K562 (cell line): ENCODE measurements at regions not wholly inside any gene's neighbourhood (a gene's known extent, or its start where the extent isn't known, plus 50 kb on each side); places are given as distances from the start of the nearest gene placed in this dataset.

Experiments used
- ATAC-seq: fragments of 200-7000 bp; cut with Tn5 transposase; 3 replicates; pipeline ENCODE4 v1.9.1; 2020; ENCODE audit warnings: moderate library complexity
- BruUV-seq: library from RNA; stranded (reverse); fragments of 400-500 nt; replicated peaks from 2 replicates; lab custom pipeline; 2021; lab: Mats Ljungman, UMichigan
- CTCF ChIA-PET: fragments of 300-600 bp; formaldehyde crosslinking; extraction: SDS; loops from one replicate; lab custom pipeline; 2021; ENCODE audit warnings: low intra/inter-chr PET ratio; lab: Yijun Ruan, JAX
- POLR2A ChIA-PET: fragments of 300-600, 350-650 bp; sonication (Branson Sonifier 250); formaldehyde crosslinking; extraction: SDS; loops from one replicate; lab custom pipeline; 2021; ENCODE audit warnings: antibody characterized with exemption, inconsistent platforms; lab: Yijun Ruan, JAX
- DNase-seq, 4 experiments: peaks; one replicate each; pipeline versions ENCODE4 v3.0.0 to v3.0.0-alpha.2; 2011 to 2018; ENCODE audit warnings: low spot score in 3 of 4, mixed read lengths in 3 of 4; ENCODE audit errors: extremely low read depth in 1 of 4
- FAIRE-seq: peaks from 2 replicates; lab custom pipeline; 2011; peaks lifted over from hg19 to GRCh38; lab: Jason Lieb, UNC
- H2AFZ ChIP-seq: 2 replicates; pipeline ENCODE4 v1.6.0; 2011; ENCODE audit warnings: low read depth, low read length, control low read depth, inconsistent platforms
- H3K27ac ChIP-seq: fragments of 200-600 bp; 3 replicates; pipeline ENCODE4 v1.8.0; 2011; ENCODE audit warnings: low read depth, mild to moderate bottlenecking, control low read depth, inconsistent platforms, low read length, moderate library complexity, mixed read lengths; ENCODE audit errors: extremely low read depth
- H3K27me3 ChIP-seq, 2 experiments: fragments of 300-600 bp in 1 of 2; 2 replicates in 1 of 2; 3 replicates in 1 of 2; pipeline versions ENCODE4 v1.6.0 to v1.8.0; 2011; ENCODE audit warnings: inconsistent platforms in 2 of 2, low read length in 2 of 2, mild to moderate bottlenecking in 1 of 2, mixed read lengths in 1 of 2, moderate library complexity in 1 of 2; ENCODE audit not compliant: control insufficient read depth in 2 of 2, insufficient read depth in 2 of 2
- H3K36me3 ChIP-seq: fragments of 300-600 bp; 3 replicates; pipeline ENCODE4 v1.8.0; 2011; ENCODE audit warnings: mild to moderate bottlenecking, low read length, inconsistent platforms; ENCODE audit not compliant: control insufficient read depth, insufficient read depth
- H3K4me1 ChIP-seq, 2 experiments: fragments of 200-600 bp in 1 of 2; replicated peaks in 1 of 2; 2 replicates in 1 of 2; 3 replicates in 1 of 2; pipeline versions ENCODE4 v1.5.1 to v1.8.0; 2011; ENCODE audit warnings: inconsistent platforms in 2 of 2, low read length in 2 of 2, mild to moderate bottlenecking in 1 of 2, mixed read lengths in 1 of 2, moderate library complexity in 1 of 2; ENCODE audit not compliant: control insufficient read depth in 2 of 2, insufficient read depth in 2 of 2
- H3K4me2 ChIP-seq: 2 replicates; pipeline ENCODE4 v1.6.1; 2011; ENCODE audit warnings: low read length, control low read depth, inconsistent platforms, mixed read lengths; ENCODE audit not compliant: insufficient read depth
- H3K4me3 ChIP-seq: fragments of 200-600 bp; sonication (generic), shearing (Covaris generic); 2 replicates; pipeline ENCODE4 v1.5.1; 2016; ENCODE audit warnings: control low read depth, inconsistent platforms
- H3K79me2 ChIP-seq: fragments of 200-600 bp; 3 replicates; pipeline ENCODE4 v1.8.0; 2011; ENCODE audit warnings: low read length, inconsistent platforms; ENCODE audit not compliant: control insufficient read depth, insufficient read depth
- H3K9ac ChIP-seq, 2 experiments: 2 replicates each; pipeline versions ENCODE4 v1.6.0 to v1.6.1; 2011; ENCODE audit warnings: low read depth in 2 of 2, low read length in 2 of 2, control low read depth in 1 of 2, inconsistent platforms in 1 of 2, mild to moderate bottlenecking in 1 of 2, mixed read lengths in 1 of 2; ENCODE audit not compliant: insufficient read depth in 1 of 2
- H3K9me1 ChIP-seq: one replicate; pipeline ENCODE4 v1.6.0; 2011; ENCODE audit warnings: inconsistent platforms, mild to moderate bottlenecking, low read length, moderate library complexity; ENCODE audit not compliant: control insufficient read depth, insufficient read depth
- H3K9me3 ChIP-seq: replicated peaks from 2 replicates; pipeline ENCODE4 v1.5.1; 2011; ENCODE audit warnings: low read depth, low read length, inconsistent platforms; ENCODE audit not compliant: control insufficient read depth, insufficient read depth
- H4K20me1 ChIP-seq: replicated peaks from 2 replicates; pipeline ENCODE4 v1.6.1; 2011; ENCODE audit warnings: low read length, inconsistent platforms, mixed read lengths; ENCODE audit not compliant: control insufficient read depth, insufficient read depth
- AFF4 ChIP-seq: sonication (generic); formaldehyde crosslinking; IDR thresholded peaks from 2 replicates; pipeline ENCODE4 v1.8.0; 2023; ENCODE audit warnings: mild to moderate bottlenecking, missing genetic modification reagents
- ATF3 ChIP-seq, 2 experiments: fragments of 450-650 bp in 1 of 2; sonication (generic) in 1 of 2; formaldehyde crosslinking in 1 of 2; IDR thresholded peaks in 1 of 2; conservative IDR thresholded peaks in 1 of 2; 2 replicates each; pipeline versions ENCODE4 v1.6.1 to v1.8.1; 2016 to 2023; ENCODE audit warnings: mild to moderate bottlenecking in 2 of 2, moderate library complexity in 2 of 2, inconsistent platforms in 1 of 2, missing genetic modification reagents in 1 of 2
- CHD2 ChIP-seq: IDR thresholded peaks from 2 replicates; pipeline ENCODE4 v1.6.1; 2011; ENCODE audit warnings: low read depth, low read length
- DLX4 ChIP-seq: fragments of 250-450 bp; sonication (Bioruptor Pico); IDR thresholded peaks from 2 replicates; pipeline ENCODE4 v1.6.1; 2021; ENCODE audit warnings: mild to moderate bottlenecking
- GTF2A2 ChIP-seq: IDR thresholded peaks from 2 replicates; pipeline ENCODE4 v1.6.1; 2016; ENCODE audit warnings: mild to moderate bottlenecking, missing genetic modification characterization, missing compliant biosample characterization
- HLTF ChIP-seq: fragments of 450-650 bp; IDR thresholded peaks from 2 replicates; pipeline ENCODE4 v1.6.1; 2016
- ID3 ChIP-seq, 2 experiments: fragments of 250-450 bp in 1 of 2; fragments of 450-650 bp in 1 of 2; sonication (Bioruptor Pico) in 1 of 2; IDR thresholded peaks; 2 replicates each; pipeline versions ENCODE4 v1.6.1 to v1.8.0; 2016 to 2021; ENCODE audit warnings: mild to moderate bottlenecking in 2 of 2, moderate library complexity in 2 of 2, missing compliant biosample characterization in 1 of 2, missing genetic modification characterization in 1 of 2
- MTA1 ChIP-seq: fragments of 450-650 bp; IDR thresholded peaks from 2 replicates; pipeline ENCODE4 v1.6.1; 2017; ENCODE audit warnings: borderline replicate concordance
- NFYB ChIP-seq: IDR thresholded peaks from 2 replicates; pipeline ENCODE4 v1.6.1; 2011; ENCODE audit warnings: mild to moderate bottlenecking, moderate library complexity; ENCODE audit not compliant: insufficient read length; ENCODE audit errors: extremely low read depth
- PTTG1 ChIP-seq: fragments of 450-650 bp; IDR thresholded peaks from 2 replicates; pipeline ENCODE4 v1.6.1; 2016; ENCODE audit warnings: low read depth, mild to moderate bottlenecking, missing genetic modification characterization, missing compliant biosample characterization
- SMARCC2 ChIP-seq: fragments of 450-650 bp; IDR thresholded peaks from 2 replicates; pipeline ENCODE4 v1.6.1; 2017; ENCODE audit warnings: antibody characterized with exemption, moderate library complexity, mild to moderate bottlenecking, low read depth
- ZNF232 ChIP-seq: sonication (generic); formaldehyde crosslinking; IDR thresholded peaks from 2 replicates; pipeline ENCODE4 v1.8.0; 2022; ENCODE audit warnings: mild to moderate bottlenecking, missing genetic modification reagents
- ZNF507 ChIP-seq: conservative IDR thresholded peaks from 2 replicates; pipeline ENCODE4 v1.6.1; 2017; ENCODE audit warnings: missing genetic modification characterization, missing compliant biosample characterization
- WGBS: fragments of 100-300 bp; shearing (Covaris generic); methylation state at CpG from one replicate; pipeline ENCODE4 v1.1.6; 2016; ENCODE audit warnings: low coverage, mixed read lengths; ENCODE audit not compliant: insufficient coverage; ENCODE audit errors: missing lambda C conversion rate; 5-methylcytosine and 5-hydroxymethylcytosine counted together
- in situ Hi-C: fragments of 300-500 bp; cut with MboI; formaldehyde crosslinking; loops from 4 replicates; pipeline ENCODE4 v1.15.0; 2018; ENCODE audit warnings: inconsistent platforms, mixed read lengths
- intact Hi-C: fragments of 100-400 bp; cut with micrococcal nuclease; formaldehyde crosslinking; loops from 2 replicates; pipeline ENCODE4 v1.14.2; 2022

GRCh38 chr16:73248316-73248715 is 200.4 kb upstream of the ZFHX3 start:
- no peak overlapping the region for H3K4me3 ChIP-seq
- no peak overlapping the region for H3K9ac ChIP-seq
- no peak for DNase-seq
- no peaks in the 10 kb centered on the region for H3K9me1 ChIP-seq
- no peak for FAIRE-seq
- ATAC-seq, result no peak
- H3K4me2 ChIP-seq, result no peak overlapping the region
- H2AFZ ChIP-seq, result no peak overlapping the region
- BruUV-seq, result no TSS peak
- no peaks in the 10 kb centered on the region for H3K36me3 ChIP-seq
- no peaks in the 10 kb centered on the region; the same call in none of the 2 replicates for H3K9me3 ChIP-seq
- H4K20me1 ChIP-seq, result no peaks in the 10 kb centered on the region
- WGBS, result 0% methylated on average over 4 of the region's 4 CpGs
- H3K27me3 ChIP-seq, result no peaks in the 10 kb centered on the region
- intact Hi-C loops (no loop called here), in situ Hi-C loops (no loop called here)
- CTCF ChIA-PET, result no interaction called here
- TF ChIP-seq DLX4, result no peak
- TF ChIP-seq MTA1, result no peak
- no peak for TF ChIP-seq SMARCC2
- no peak for TF ChIP-seq CHD2
- TF ChIP-seq ID3 (CRISPR knock-in tag; IDR thresholded peaks at IDR 0.05), result no peak
- no peak for TF ChIP-seq ID3 (tag; IDR thresholded peaks at IDR 0.05)
- no peak for TF ChIP-seq ATF3 (IDR thresholded peaks at IDR 0.05)
- TF ChIP-seq ATF3 (CRISPR knock-in tag; conservative IDR thresholded peaks at IDR 0.05), result no peak
- no peak for TF ChIP-seq GTF2A2 (tag)
- no peak for TF ChIP-seq AFF4 (CRISPR knock-in tag)
- no peak for TF ChIP-seq ZNF232
- no peak for TF ChIP-seq PTTG1 (tag)
- TF ChIP-seq NFYB, result no peak
- no peak for TF ChIP-seq ZNF507 (tag)
- no peak for TF ChIP-seq HLTF
- no peaks in the 10 kb centered on the region for H3K79me2 ChIP-seq
- POLR2A ChIA-PET, result no interaction called here
- no peaks in the 10 kb centered on the region for H3K4me1 ChIP-seq
- no peak overlapping the region for H3K27ac ChIP-seq
